A673 (cell line): ENCODE measurements at regions not wholly inside any gene's neighbourhood (a gene's known extent, or its start where the extent isn't known, plus 50 kb on each side); places are given as distances from the start of the nearest gene placed in this dataset.

Experiments
- BruUV-seq: library from RNA; stranded (reverse); fragments of 400-500 nt; replicated peaks from 2 replicates; lab custom pipeline; 2021; lab: Mats Ljungman, UMichigan
- CTCF ChIA-PET: fragments of 300-600 bp; sonication (Branson Sonifier 250); formaldehyde crosslinking; loops from one replicate; lab custom pipeline; 2022; ENCODE audit warnings: antibody characterized with exemption; lab: Charles Lee
- POLR2A ChIA-PET: fragments of 300-600 bp; sonication (Branson Sonifier 250); formaldehyde crosslinking; loops from one replicate; lab custom pipeline; 2022; ENCODE audit warnings: antibody characterized with exemption; ENCODE audit not compliant: low non-redundant PET; lab: Charles Lee
- DNase-seq: peaks from one replicate; pipeline ENCODE4 v3.0.0-alpha.2; 2015; ENCODE audit warnings: low spot score
- H3K27ac ChIP-seq: fragments of 200-600 bp; sonication (generic); 2 replicates; pipeline ENCODE4 v1.5.1; 2016; ENCODE audit warnings: mixed run types, low read depth, mild to moderate bottlenecking, mixed read lengths, antibody characterized with exemption, low read length; ENCODE audit not compliant: poor library complexity, severe bottlenecking
- H3K27me3 ChIP-seq: fragments of 200-600 bp; sonication (generic); replicated peaks from 2 replicates; pipeline ENCODE4 v1.6.1; 2017; ENCODE audit warnings: mixed run types, low read depth, mild to moderate bottlenecking, mixed read lengths, antibody characterized with exemption, low read length; ENCODE audit not compliant: insufficient read depth, poor library complexity
- H3K36me3 ChIP-seq: fragments of 200-600 bp; sonication (generic); 2 replicates; pipeline ENCODE4 v1.6.1; 2016; ENCODE audit warnings: mixed run types, mild to moderate bottlenecking, mixed read lengths, antibody characterized with exemption, low read length; ENCODE audit not compliant: insufficient read depth, poor library complexity, severe bottlenecking
- H3K4me1 ChIP-seq: fragments of 200-600 bp; sonication (generic); 2 replicates; pipeline ENCODE4 v1.6.1; 2017; ENCODE audit warnings: mixed run types, mild to moderate bottlenecking, mixed read lengths, antibody characterized with exemption, low read length; ENCODE audit not compliant: insufficient read depth, poor library complexity, severe bottlenecking
- H3K4me3 ChIP-seq: fragments of 200-600 bp; sonication (generic); 2 replicates; pipeline ENCODE4 v1.5.1; 2016; ENCODE audit warnings: low read depth, mixed run types, mild to moderate bottlenecking, mixed read lengths, low read length; ENCODE audit not compliant: poor library complexity, severe bottlenecking
- H3K9me3 ChIP-seq: fragments of 200-600 bp; sonication (generic); 2 replicates; pipeline ENCODE4 v1.6.1; 2016; ENCODE audit warnings: mixed run types, low read depth, mild to moderate bottlenecking, mixed read lengths, antibody characterized with exemption, low read length; ENCODE audit not compliant: poor library complexity, severe bottlenecking
- CTCF ChIP-seq: fragments of 300-800, 200-600 bp; sonication (generic); conservative IDR thresholded peaks from 2 replicates; pipeline ENCODE4 v1.5.1; 2017; ENCODE audit warnings: low read depth, mild to moderate bottlenecking, antibody characterized with exemption, low read length, moderate library complexity, mixed read lengths
- EZH2 ChIP-seq: fragments of 200-600 bp; sonication (generic); IDR thresholded peaks from 2 replicates; pipeline ENCODE4 v1.6.1; 2017; ENCODE audit warnings: borderline replicate concordance, low read depth, mild to moderate bottlenecking, mixed read lengths, antibody characterized with exemption, low read length; ENCODE audit not compliant: poor library complexity, severe bottlenecking
- intact Hi-C: fragments of 100-400 bp; cut with micrococcal nuclease; formaldehyde crosslinking; loops from one replicate; pipeline ENCODE4 v1.10.0; 2022; ENCODE audit not compliant: unreplicated experiment

GRCh38 chr5:92885950-92886349, 695.1 kb downstream of the NR2F1-AS1 start:
- Histone ChIP-seq H3K4me3 (no peak overlapping the region), H3K4me1 (no peaks in the 10 kb centered on the region), H3K9me3 (no peaks in the 10 kb centered on the region), H3K27me3 (no peaks in the 10 kb centered on the region), H3K27ac (no peak overlapping the region), H3K36me3 (no peaks in the 10 kb centered on the region)
- no peak for DNase-seq
- ChIA-PET POLR2A (no interaction called here), CTCF (no interaction called here)
- TF ChIP-seq CTCF (no peak), EZH2 (no peak)
- no TSS peak for BruUV-seq
- intact Hi-C loops: no loop called here

GRCh38 chr5:92884469-92884868, 696.5 kb downstream of the NR2F1-AS1 start:
- Histone ChIP-seq H3K4me3 (no peak overlapping the region), H3K27me3 (no peaks in the 10 kb centered on the region), H3K36me3 (no peaks in the 10 kb centered on the region), H3K27ac (no peak overlapping the region), H3K9me3 (no peaks in the 10 kb centered on the region), H3K4me1 (no peaks in the 10 kb centered on the region)
- POLR2A ChIA-PET: no interaction called here
- DNase-seq: peak; percentile 60
- intact Hi-C loops: no loop called here
- CTCF ChIA-PET: no interaction called here
- BruUV-seq: no TSS peak
- TF ChIP-seq CTCF (no peak), EZH2 (no peak)

GRCh38 chr5:92879806-92880543, 701.0 kb downstream of the NR2F1-AS1 start:
- no peak for TF ChIP-seq EZH2
- no peak for TF ChIP-seq CTCF
- intact Hi-C loops: no loop called here
- no peaks in the 10 kb centered on the region for H3K36me3 ChIP-seq

More at GRCh38 chr5:92879806-92880543, 701.0 kb downstream of the NR2F1-AS1 start:
- Histone ChIP-seq H3K4me3 (no peak overlapping the region), H3K27ac (no peak overlapping the region), H3K27me3 (no peaks in the 10 kb centered on the region), H3K4me1 (no peaks in the 10 kb centered on the region), H3K9me3 (peaks cover 3% of the 10 kb centered on the region)
- CTCF ChIA-PET: no interaction called here
- no peak for DNase-seq
- POLR2A ChIA-PET: no interaction called here
- no TSS peak for BruUV-seq
